Adipocyte (in vitro differentiated cells): ENCODE measurements at regions not wholly inside any gene's neighbourhood (a gene's known extent, or its start where the extent isn't known, plus 50 kb on each side); places are given as distances from the start of the nearest gene placed in this dataset.

ENCODE experiments used
- DNase-seq: peaks from one replicate; pipeline ENCODE4 v3.0.0-alpha.2; 2015; ENCODE audit warnings: low read depth
- H3K27me3 ChIP-seq: replicated peaks from 2 replicates; pipeline ENCODE4 v1.7.0; 2013; ENCODE audit warnings: mild to moderate bottlenecking, low read length, moderate library complexity; ENCODE audit not compliant: control insufficient read depth, insufficient read depth
- H3K36me3 ChIP-seq: 2 replicates; pipeline ENCODE4 v1.7.0; 2013; ENCODE audit warnings: low read length, mild to moderate bottlenecking, moderate library complexity; ENCODE audit not compliant: control insufficient read depth, insufficient read depth, severe bottlenecking
- H3K4me1 ChIP-seq: 2 replicates; pipeline ENCODE4 v1.7.0; 2013; ENCODE audit warnings: mild to moderate bottlenecking, low read length, moderate library complexity; ENCODE audit not compliant: control insufficient read depth, insufficient read depth
- H3K4me3 ChIP-seq: 2 replicates; pipeline ENCODE4 v1.7.0; 2013; ENCODE audit warnings: mild to moderate bottlenecking, low read length, moderate library complexity
- H3K9ac ChIP-seq: 2 replicates; pipeline ENCODE4 v1.7.0; 2013; ENCODE audit warnings: mild to moderate bottlenecking, low read length, moderate library complexity
- H3K9me3 ChIP-seq: 2 replicates; pipeline ENCODE4 v1.7.0; 2013; ENCODE audit warnings: mild to moderate bottlenecking, low read length, moderate library complexity; ENCODE audit not compliant: control insufficient read depth

- Histone ChIP-seq H3K9ac (no peak overlapping the region), H3K4me3 (no peak overlapping the region), H3K27me3 (no peaks in the 10 kb centered on the region), H3K36me3 (no peaks in the 10 kb centered on the region), H3K9me3 (no peaks in the 10 kb centered on the region), H3K4me1 (peaks cover 28% of the 10 kb centered on the region)
- DNase-seq, result no peak
These were observed 72.8 kb downstream of the TNFAIP2 start for GRCh38 chr14:103195828-103196615.

GRCh38 chr14:103196716-103197115 is 73.5 kb downstream of the TNFAIP2 start:
- DNase-seq, result no peak
- Histone ChIP-seq H3K4me3 (no peak overlapping the region), H3K36me3 (no peaks in the 10 kb centered on the region), H3K9me3 (no peaks in the 10 kb centered on the region), H3K4me1 (peaks cover 29% of the 10 kb centered on the region), H3K9ac (no peak overlapping the region), H3K27me3 (no peaks in the 10 kb centered on the region)

- Histone ChIP-seq H3K4me3 (no peak overlapping the region), H3K36me3 (no peaks in the 10 kb centered on the region), H3K9ac (peak overlapping the region; percentile 61), H3K27me3 (no peaks in the 10 kb centered on the region), H3K4me1 (peaks cover 31% of the 10 kb centered on the region), H3K9me3 (no peaks in the 10 kb centered on the region)
- peak; percentile 89 for DNase-seq
These were observed 75.2 kb downstream of the TNFAIP2 start for GRCh38 chr14:103198131-103199105.

GRCh38 chr14:103199124-103199523 is 75.9 kb downstream of the TNFAIP2 start:
- Histone ChIP-seq H3K27me3 (no peaks in the 10 kb centered on the region), H3K9me3 (no peaks in the 10 kb centered on the region), H3K4me3 (no peak overlapping the region), H3K4me1 (peaks cover 31% of the 10 kb centered on the region), H3K9ac (peak overlapping the region; percentile 61), H3K36me3 (no peaks in the 10 kb centered on the region)
- peak; percentile 50 for DNase-seq

GRCh38 chr14:103201801-103202200 is 78.5 kb downstream of the TNFAIP2 start:
- H3K36me3 ChIP-seq, result no peaks in the 10 kb centered on the region
- no peak for DNase-seq
- peaks cover 47% of the 10 kb centered on the region for H3K4me1 ChIP-seq
- no peak overlapping the region for H3K4me3 ChIP-seq
- no peaks in the 10 kb centered on the region for H3K27me3 ChIP-seq
- no peak overlapping the region for H3K9ac ChIP-seq
- no peaks in the 10 kb centered on the region for H3K9me3 ChIP-seq

GRCh38 chr14:103204852-103205540 is 81.7 kb downstream of the TNFAIP2 start:
- peak overlapping the region; percentile 49 for H3K4me3 ChIP-seq
- no peaks in the 10 kb centered on the region for H3K27me3 ChIP-seq
- no peaks in the 10 kb centered on the region for H3K36me3 ChIP-seq
- peak; percentile 47 for DNase-seq
- H3K9me3 ChIP-seq, result no peaks in the 10 kb centered on the region
- peaks cover 43% of the 10 kb centered on the region for H3K4me1 ChIP-seq
- H3K9ac ChIP-seq, result peak overlapping the region; percentile 18

GRCh38 chr14:103205541-103205906 is 82.3 kb downstream of the TNFAIP2 start:
- H3K27me3 ChIP-seq, result no peaks in the 10 kb centered on the region
- H3K4me1 ChIP-seq, result peaks cover 43% of the 10 kb centered on the region
- H3K36me3 ChIP-seq, result no peaks in the 10 kb centered on the region
- H3K9me3 ChIP-seq, result no peaks in the 10 kb centered on the region
- no peak for DNase-seq
- H3K9ac ChIP-seq, result peak overlapping the region; percentile 97
- H3K4me3 ChIP-seq, result peak overlapping the region; percentile 89

- H3K9me3 ChIP-seq, result no peaks in the 10 kb centered on the region
- H3K27me3 ChIP-seq, result no peaks in the 10 kb centered on the region
- peak; percentile 32 for DNase-seq
- H3K4me1 ChIP-seq, result peaks cover 43% of the 10 kb centered on the region
- H3K9ac ChIP-seq, result peak overlapping the region; percentile 97
- H3K36me3 ChIP-seq, result no peaks in the 10 kb centered on the region
- peak overlapping the region; percentile 89 for H3K4me3 ChIP-seq
These were observed 82.8 kb downstream of the TNFAIP2 start for GRCh38 chr14:103206023-103206481.

- H3K4me1 ChIP-seq, result peaks cover 40% of the 10 kb centered on the region
- DNase-seq, result peak; percentile 85
These were observed 83.7 kb downstream of the TNFAIP2 start for GRCh38 chr14:103206836-103207387.

GRCh38 chr14:103207388-103208072 is 84.3 kb downstream of the TNFAIP2 start:
- peaks cover 37% of the 10 kb centered on the region for H3K4me1 ChIP-seq
- peak overlapping the region; percentile 89 for H3K9ac ChIP-seq
- no peaks in the 10 kb centered on the region for H3K27me3 ChIP-seq
- H3K4me3 ChIP-seq, result peak overlapping the region; percentile 84
- H3K9me3 ChIP-seq, result no peaks in the 10 kb centered on the region
- peaks cover 3% of the 10 kb centered on the region for H3K36me3 ChIP-seq
- DNase-seq, result peak; percentile 60

More at GRCh38 chr14:103206836-103207387, 83.7 kb downstream of the TNFAIP2 start:
- no peaks in the 10 kb centered on the region for H3K36me3 ChIP-seq
- H3K9me3 ChIP-seq, result no peaks in the 10 kb centered on the region
- peak overlapping the region; percentile 89 for H3K4me3 ChIP-seq
- H3K9ac ChIP-seq, result peak overlapping the region; percentile 97
- no peaks in the 10 kb centered on the region for H3K27me3 ChIP-seq
